HS-27A (cell line): ENCODE measurements at regions not wholly inside any gene's neighbourhood (a gene's known extent, or its start where the extent isn't known, plus 50 kb on each side); places are given as distances from the start of the nearest gene placed in this dataset.

Source experiments
- DNase-seq: peaks from one replicate; pipeline ENCODE4 v3.0.0-alpha.2; 2012; ENCODE audit warnings: low read depth, missing footprints

- no peak for DNase-seq
Observed at GRCh38 chr11:119937412-119937811, 200.5 kb downstream of the TRIM29 start.

DNA sequence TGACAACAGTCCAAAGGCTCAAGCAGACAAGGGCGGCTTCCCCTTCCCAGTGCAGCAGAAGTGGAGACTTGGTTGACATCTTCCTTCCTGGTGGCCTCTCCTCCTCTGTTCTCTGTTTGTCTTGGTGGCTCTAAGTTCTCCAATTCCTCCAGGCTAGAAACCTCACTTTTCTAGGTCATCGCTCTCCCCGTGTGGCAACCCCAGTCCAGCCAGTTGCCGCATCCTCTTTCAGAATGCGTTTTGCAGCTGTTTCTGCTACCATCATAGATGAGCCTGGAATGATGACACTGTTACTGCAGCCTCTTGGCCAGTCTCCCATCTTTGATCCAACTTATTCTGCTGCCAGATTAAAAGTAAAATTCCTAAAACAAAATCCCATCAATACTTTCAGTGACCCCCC lies 201.5 kb downstream of the TRIM29 start:
- DNase-seq, result no peak

GRCh38 chr11:119935349-119935925 lies 202.5 kb downstream of the TRIM29 start:
- DNase-seq, result no peak

DNA sequence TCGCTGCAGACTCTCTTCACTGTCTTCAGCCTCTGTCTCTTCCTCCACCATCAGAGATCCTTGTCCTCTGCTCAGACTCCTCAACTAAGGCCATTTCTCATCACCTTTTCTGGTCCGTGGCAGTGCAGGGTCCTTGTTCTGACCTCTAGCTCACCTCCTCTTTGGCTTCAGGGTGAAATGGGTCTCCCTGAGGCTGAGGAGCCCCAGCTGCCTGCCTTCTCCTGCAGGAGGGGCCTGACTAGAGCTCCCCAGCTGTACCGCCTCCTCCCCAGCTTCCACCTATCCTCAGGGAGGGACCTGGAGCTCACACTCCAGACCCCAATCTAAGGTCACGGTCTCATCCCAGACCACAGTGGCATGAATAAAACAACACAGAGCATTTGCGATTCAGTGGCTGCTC lies 203.0 kb downstream of the TRIM29 start:
- no peak for DNase-seq

- no peak for DNase-seq
Observed at GRCh38 chr11:119934267-119934666, 203.6 kb downstream of the TRIM29 start.

DNA sequence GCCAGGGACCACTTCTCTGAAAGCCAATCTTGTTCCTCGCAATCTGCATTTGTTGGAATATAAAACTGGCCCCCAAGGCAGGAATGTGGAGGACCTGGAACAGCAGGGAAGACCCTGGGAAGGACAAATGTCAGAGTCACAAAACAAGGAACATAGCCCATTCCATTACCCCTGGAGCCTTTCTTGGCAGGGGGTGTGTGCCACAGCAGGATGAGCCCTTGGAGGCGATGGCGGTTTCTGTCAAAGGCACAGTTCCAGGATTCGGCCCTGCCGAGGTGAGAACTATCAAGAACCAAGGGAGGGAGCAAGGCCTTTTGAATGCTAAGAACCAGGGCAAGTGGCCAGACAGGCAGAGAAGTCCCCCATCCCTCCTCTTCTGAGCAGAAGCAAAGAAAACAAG lies 204.3 kb downstream of the TRIM29 start:
- DNase-seq, result no peak

- DNase-seq, result no peak
Observed at GRCh38 chr11:119932828-119933562, 204.0 kb upstream of the NECTIN1 start.

DNA sequence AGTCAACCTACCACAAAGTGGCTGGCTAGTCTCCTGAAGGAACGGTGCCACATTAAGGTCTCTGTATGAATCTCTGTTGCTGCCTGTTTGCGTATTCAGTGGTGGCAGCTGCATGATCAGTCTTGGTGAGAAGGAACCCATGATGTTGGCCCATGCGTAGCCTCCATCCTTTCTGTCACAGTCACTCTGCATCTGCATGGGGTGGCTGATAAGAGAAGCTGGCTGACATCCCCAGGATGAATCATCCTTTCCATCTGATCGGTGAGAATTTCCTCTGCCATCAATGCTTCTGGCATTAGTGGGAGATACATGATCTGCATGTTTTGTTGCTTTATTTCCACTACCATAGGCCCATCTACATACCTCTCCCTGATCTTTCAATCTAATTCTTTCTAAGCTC lies 199.0 kb upstream of the NECTIN1 start:
- DNase-seq, result no peak

GRCh38 chr11:119924017-119924416 lies 195.0 kb upstream of the NECTIN1 start:
- DNase-seq, result no peak

GRCh38 chr11:119921571-119921970 lies 192.6 kb upstream of the NECTIN1 start:
- no peak for DNase-seq

- DNase-seq, result no peak
Observed at GRCh38 chr11:119920666-119921387, 191.8 kb upstream of the NECTIN1 start.

DNA sequence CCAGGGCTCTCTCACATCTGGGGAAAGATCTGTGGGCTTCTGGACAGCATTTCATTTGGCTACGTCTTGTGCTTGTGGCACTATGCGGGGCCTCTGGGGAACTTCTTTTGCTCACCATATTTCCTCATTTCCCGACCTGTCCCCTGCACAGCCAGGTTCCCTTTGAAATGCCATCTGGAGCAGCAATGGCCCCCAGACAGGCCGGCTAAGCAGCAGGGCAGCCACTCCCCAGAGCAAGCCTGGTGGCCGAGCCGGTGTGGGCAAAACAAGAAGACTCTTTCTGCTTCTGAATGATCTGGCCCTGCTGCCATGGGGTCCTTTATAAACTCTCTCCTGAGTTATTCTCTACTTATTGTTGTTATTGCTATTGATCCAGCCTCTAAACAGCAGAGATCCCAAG lies 190.7 kb upstream of the NECTIN1 start:
- no peak for DNase-seq

GRCh38 chr11:119918347-119918746 lies 189.3 kb upstream of the NECTIN1 start:
- no peak for DNase-seq

DNA sequence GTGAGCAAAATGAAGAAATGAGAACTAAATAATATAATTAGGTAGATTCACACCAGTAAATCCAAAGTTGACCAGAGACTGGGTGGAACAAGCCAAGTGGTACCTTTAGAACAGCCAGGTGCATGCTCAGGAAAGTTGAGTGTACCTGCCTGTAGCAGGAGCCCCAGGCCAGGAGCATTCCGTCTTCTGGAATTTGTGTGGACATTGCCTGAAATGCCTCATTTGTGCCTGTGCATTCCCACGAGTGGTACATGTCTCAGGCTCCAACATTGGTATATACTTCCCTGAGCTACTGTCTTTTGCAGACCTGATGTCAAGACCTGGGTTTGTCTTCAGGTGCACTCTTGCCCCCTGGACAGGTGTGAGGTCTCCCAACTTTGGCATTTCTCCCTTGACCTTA lies 187.6 kb upstream of the NECTIN1 start:
- DNase-seq, result no peak

DNA sequence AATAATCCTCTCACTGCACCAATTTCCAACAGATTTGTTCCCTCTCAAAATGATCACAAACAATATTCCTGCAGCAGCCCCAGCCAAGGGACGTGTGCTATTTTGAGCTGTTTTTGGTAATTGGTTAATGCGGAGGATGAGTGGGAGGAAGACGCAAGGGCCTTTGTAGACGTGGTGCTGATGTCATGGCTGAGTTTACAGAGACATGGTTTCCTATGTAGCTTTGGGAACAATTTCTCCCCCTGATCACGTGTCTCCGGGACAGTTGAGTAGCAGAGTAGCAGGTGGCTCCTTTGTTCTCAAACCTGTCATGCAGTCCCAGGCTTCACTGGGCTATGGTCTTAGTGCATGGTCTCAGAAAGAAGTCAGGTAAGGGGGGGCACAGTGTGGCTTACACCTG lies 183.2 kb upstream of the NECTIN1 start:
- no peak for DNase-seq

GRCh38 chr11:119910650-119911049 lies 181.7 kb upstream of the NECTIN1 start:
- no peak for DNase-seq

DNA sequence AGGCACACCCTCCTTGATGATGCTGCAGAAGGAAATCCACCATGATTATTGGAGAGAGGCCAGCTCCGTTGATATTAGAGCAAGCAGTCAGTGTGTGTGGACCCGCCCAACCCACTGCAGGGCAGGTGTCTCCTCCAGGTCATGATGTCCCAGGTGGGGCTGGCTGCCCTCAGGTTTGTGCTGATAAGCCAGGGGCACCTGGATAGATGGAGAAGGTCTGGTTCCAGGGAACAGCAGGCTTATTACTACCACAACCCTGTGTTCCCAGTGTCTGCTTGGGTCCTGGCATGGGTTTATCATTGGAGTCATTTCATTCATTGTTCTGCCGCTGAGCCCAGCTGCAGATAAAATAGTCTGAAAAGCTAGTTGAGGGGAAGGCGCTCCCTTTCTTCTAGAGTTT lies 181.1 kb upstream of the NECTIN1 start:
- no peak for DNase-seq

GRCh38 chr11:119909495-119909894 lies 180.5 kb upstream of the NECTIN1 start:
- no peak for DNase-seq

DNA sequence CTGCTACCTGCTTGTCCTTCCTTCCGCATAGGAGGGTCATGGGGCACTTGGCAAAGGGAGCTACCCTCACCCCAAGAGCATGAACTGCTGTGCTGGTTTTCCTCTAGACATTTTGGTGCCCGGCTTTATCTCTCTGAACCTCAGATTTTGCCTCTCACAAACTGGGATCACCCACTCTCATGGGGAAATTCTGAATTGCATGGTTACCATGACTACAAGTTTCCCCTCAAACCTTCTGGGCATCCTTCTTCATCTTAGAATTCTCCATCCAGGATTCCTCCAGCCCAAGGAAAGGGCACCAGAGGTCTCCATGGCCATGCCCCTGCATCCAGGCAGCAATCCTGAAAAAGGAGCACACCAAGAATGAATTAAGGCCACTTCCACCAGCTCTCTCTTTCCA lies 180.1 kb upstream of the NECTIN1 start:
- no peak for DNase-seq

DNA sequence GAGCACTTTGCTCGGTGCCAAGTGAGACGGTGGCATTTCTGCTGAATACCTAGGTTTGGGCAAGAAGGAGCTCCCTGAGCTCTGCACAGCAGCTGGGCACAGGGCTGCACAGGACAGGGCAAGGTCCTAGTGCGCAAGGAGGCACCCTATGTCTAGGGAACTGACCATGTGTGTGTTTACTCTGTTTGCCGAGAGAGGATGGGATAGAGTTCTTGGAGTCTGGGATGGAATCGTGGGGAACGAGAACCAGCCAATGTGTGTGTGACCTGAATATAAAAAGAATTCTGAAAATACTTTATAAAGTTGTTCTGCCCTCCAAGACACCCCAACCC lies 179.5 kb upstream of the NECTIN1 start:
- DNase-seq, result no peak

DNA sequence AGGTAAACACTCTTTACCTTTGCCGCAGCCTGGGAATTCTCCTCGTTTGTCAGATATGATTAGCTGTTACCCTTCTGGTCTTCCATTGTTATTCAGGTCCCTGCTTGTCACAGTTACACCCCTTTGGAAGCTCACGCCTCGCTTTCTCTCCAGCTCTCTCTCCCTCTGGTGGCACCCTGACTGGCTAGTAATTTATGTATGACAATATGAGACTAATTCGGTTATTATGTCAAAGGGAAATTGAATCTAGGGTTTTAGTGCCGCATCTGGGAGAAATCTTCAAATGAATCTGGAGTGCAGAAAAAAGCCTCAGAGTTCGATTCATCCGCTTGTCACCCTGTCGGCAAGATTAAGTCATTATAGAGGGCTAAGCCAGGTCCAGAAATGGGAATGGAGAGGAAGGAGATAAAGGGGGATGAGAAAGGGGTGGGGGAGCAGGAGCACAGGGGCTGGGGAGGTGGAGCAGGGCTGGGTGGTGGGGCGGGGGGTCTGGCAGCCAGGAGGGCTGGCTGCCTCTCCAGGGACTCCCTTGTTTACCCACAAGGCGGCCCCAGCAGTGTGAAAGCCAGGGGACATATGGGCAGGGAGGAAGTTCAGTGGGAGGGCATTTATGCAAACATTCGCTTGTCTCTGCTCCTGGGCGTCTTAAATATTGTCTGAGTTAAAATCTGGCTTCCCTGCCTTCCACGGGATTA lies 179.0 kb upstream of the NECTIN1 start:
- DNase-seq, result no peak

GRCh38 chr11:119907122-119907851 lies 178.3 kb upstream of the NECTIN1 start:
- no peak for DNase-seq
